Kidney glomerular epithelial cell (primary cell): ENCODE measurements at regions not wholly inside any gene's neighbourhood (a gene's known extent, or its start where the extent isn't known, plus 50 kb on each side); places are given as distances from the start of the nearest gene placed in this dataset.

Source experiments
- DNase-seq: peaks from one replicate; lab custom pipeline; 2025; lab: John Stamatoyannopoulos, UW

DNA sequence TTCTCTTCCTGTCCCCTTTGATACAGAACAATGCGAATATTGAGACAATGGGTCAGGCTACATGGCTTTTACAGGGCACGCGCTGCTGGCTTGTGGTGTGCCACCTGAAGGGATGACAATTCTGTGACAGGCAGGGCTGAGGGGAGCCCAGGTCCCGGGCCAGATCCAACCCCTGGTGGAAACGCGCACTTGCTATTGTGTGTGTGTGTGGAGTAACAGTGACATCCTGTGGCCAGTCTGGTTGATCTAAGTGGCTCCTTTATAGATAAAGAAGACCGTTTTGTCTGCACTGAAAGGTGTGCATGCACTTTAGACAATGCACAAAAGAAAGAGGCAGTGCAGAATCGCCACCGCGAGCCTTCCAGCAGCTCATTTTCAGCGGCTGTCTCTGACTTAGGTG lies 273.6 kb downstream of the HRH4 start:
- peak; percentile 26 for DNase-seq

GRCh38 chr18:24735624-24736231 lies 275.3 kb downstream of the HRH4 start:
- no peak for DNase-seq

DNA sequence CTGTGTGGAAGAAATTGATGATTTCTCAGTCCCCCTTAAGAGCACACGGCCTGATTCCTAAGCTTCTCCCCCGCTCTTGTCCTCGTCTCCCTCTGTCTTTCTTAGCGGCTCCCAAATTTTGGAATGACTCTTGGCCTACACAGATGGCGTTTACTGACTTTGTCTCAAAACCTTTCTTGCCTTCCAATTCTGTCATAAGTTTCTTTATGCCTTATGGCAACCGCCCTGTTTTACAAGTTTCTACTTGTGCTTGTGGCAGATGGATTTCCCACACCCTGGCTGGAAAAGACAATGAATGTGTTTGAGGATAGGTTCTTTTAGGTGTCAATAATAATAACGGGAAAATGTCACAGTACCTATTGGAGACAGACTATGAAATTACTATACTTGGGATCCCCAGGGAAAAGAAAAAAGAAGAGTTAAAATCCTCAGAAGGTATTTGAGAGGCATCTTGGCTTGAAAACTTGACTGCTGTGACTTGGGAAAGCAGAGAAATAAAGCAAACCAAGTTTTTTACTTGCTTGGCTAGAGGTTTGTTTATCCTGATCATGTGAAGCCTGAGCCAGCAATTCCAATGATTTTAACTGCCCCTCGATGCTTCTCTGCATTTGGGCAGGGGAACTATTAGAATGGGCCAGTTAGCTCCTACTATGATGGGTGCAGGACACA lies 276.4 kb downstream of the HRH4 start:
- no peak for DNase-seq

DNA sequence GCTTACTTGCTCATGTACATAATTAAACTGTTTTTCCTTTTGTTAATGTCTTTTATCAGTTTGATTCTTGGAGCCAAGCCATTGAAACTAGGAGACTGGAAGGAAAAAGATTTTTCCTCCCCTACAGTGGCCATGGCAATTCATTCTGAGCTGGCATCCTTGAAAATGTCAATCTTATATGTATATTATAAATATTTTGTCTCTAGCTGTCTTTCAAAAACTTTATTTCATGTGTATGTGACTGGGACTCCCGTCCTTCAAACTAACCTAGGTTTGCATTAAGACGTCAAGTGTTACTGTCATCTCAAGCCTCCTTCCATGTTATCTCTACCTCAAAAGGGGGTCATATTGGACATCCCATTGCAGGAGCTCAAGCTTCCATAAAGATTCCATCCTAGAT lies 280.4 kb downstream of the HRH4 start:
- no peak for DNase-seq

DNA sequence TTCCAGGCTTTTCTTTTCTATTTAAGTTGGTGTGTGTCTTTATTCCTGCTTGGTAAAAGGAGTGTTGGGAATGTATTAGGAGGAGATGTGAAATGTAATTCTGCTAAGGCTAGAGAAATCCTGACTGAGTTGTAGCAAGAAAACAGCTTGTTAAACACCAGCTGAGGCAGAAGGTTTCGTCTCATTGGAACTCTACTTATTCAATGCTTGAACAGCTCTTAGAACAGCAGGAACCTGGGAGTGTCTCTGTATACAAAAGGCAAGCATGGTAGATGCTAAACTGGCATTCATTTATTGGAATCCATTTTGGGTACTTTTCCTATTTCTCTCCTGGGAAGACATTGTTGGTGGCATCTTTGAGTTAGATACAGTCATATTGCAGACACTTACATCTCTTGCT lies 280.9 kb downstream of the HRH4 start:
- no peak for DNase-seq

GRCh38 chr18:24741965-24742724 lies 281.7 kb downstream of the HRH4 start:
- DNase-seq = no peak

- DNase-seq = no peak
Measured at GRCh38 chr18:24754583-24755253, 294.3 kb downstream of the HRH4 start.

- DNase-seq = no peak
Measured at GRCh38 chr18:24756385-24756784, 295.9 kb downstream of the HRH4 start.

GRCh38 chr18:24757134-24757533 lies 296.7 kb downstream of the HRH4 start:
- DNase-seq = no peak

GRCh38 chr18:24761765-24762164 lies 301.3 kb downstream of the HRH4 start:
- DNase-seq = no peak

DNA sequence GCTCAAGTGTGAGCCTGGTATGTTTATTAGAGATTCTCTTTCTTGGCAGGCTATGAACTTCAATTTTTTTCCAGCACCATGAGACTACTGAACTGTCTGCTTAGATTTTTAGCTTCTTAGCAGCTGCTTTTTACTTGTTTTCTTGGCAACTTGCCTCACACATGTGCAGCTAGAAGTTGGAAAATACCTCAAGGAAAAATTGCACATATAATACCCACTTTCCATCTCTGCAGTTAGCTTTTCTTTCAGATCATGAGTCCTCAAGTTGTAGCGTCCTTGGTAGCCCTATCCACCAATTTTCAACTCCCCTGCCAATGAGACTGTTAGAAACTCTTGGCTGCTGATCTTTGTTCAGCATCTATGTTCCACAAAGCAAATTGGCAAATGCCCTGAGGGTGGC lies 302.1 kb downstream of the HRH4 start:
- no peak for DNase-seq

GRCh38 chr18:24763765-24764513 lies 303.5 kb downstream of the HRH4 start:
- DNase-seq = peak; percentile 41

DNA sequence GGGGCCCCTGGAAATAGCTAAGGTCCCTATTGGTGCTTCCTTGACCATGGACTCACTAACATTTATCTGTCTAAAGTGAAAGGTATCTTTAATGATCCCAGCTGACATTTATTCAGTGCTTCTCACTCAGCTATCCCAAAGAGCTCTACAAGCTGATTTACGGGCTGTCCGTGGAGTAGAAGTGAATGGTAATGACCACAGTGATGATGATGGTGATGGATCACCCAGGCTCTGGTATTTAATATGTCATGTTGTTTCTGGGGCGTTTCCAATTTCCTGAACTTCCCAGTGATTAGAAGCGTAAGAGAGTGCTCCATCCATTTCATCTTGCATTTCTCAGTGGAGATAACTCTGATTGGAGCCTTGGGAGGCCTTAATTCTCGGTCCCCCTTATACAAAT lies 304.3 kb downstream of the HRH4 start:
- no peak for DNase-seq

DNA sequence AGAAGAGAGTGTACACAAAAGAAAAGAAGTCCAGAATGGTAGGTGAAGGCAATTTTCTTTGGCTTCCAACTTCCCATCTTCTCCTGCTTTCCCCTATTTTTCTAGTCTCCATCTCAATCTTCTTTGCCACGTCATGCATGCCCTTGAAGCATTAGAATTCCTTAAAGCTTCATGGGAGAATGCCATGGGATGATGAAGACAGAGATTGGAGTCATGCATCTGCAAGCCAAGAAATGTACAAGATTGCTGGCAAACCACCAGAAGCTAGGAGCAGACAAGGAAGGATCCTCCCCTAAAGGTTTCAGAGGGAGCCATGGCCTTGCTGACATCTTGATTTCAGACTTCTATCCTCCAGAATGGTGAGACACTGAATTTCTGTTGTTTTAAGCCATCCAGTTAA lies 305.9 kb downstream of the HRH4 start:
- DNase-seq = no peak

- no peak for DNase-seq
Measured at GRCh38 chr18:24770311-24771024, 310.0 kb downstream of the HRH4 start.

GRCh38 chr18:24771300-24771699 lies 310.9 kb downstream of the HRH4 start:
- DNase-seq = no peak

- DNase-seq = no peak
Measured at GRCh38 chr18:24773101-24773500, 312.7 kb downstream of the HRH4 start.

DNA sequence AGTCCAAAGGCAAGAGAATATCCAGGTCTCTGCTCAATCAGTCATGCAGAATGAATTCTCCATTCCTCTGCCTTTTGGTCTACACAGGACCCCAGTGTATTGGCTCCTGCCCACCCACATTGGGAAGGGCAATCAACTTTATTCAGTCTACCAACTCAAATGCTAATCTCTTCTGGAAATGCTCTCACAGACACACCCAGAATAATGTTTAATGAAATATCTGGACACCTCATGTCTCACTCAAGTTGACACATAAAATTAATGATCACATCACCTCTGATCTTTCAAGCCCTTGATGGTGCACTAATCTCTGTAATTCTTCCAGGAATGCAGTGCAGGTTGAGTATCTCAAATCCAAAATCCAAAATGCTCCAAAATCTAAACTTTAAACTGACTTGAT lies 315.6 kb downstream of the HRH4 start:
- DNase-seq = no peak

DNA sequence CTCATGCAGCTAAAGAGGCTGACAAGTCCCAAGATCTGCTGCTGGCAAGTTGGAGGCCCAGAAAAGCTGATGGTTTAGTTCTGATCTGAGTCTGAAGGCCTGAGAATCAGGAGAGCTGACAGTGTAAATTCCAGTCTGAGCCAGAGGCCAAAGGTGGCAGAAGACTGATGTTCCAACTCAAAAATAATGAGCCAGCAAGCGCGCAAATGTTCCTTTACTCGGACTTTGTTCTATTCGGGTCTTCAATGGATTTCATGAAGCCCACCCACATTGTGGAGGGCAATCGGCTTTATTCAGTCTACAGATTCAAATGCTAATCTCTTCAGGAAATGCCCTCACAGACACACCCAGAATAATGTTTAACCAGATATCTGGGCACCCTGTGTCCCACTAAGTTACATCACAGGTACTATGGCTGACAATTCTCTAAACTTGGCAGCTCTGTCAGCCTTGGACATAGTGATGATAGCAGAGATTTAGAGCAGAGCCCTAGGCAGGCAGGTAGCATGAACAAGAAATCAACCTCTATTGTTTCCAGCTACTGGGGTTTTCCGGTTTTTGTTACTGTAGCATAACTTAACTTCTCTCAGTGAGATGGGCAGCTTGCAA lies 318.5 kb downstream of the HRH4 start:
- DNase-seq = no peak

DNA sequence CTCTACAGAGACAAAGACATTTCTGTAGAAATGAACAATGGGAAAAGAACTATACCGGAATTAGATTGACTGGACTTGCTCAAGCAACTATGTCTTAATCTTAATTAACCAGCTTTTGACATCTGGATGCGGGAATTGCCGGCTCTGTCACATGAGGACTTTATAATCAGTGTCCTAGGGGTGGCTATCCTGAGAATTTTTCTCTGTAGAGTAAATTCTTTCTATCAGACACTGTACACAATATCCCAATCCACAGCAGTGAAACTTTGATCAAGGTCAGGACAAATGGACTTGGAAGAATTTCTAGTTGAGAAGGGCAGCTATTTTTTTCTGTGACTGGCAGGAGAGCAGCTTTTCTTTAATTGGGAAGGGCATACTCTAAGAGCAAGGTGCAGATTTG lies 322.1 kb downstream of the HRH4 start:
- DNase-seq = no peak

DNA sequence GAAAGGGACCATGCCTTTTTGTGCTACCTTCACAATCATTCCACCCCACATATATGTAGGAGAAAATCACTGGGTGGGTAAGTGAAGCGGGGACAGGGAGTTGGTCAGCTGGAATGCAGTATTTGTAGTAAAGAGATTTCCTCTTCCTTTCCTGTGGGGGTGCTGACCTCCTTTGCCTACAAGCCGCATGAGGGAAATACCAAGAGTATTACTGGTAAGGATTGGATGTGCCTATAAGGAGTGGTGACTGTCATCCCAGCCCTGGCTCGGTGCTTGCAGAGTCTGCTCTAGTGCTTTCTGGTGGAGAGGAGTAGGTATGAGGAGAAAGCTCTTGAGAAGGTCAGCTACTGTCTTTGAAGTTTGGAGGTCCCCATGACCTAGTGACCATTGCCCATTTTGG lies 324.6 kb downstream of the HRH4 start:
- no peak for DNase-seq
